ENCODE measurements at regions not wholly inside any gene's neighbourhood (a gene's known extent, or its start where the extent isn't known, plus 50 kb on each side); places are given as distances from the start of the nearest gene placed in this dataset.

- DNase-seq (ENCODE audit: low read depth, low spot score): no peak
Measured at GRCh38 chr2:187274146-187274545, 173.9 kb downstream of the CALCRL start.

DNA sequence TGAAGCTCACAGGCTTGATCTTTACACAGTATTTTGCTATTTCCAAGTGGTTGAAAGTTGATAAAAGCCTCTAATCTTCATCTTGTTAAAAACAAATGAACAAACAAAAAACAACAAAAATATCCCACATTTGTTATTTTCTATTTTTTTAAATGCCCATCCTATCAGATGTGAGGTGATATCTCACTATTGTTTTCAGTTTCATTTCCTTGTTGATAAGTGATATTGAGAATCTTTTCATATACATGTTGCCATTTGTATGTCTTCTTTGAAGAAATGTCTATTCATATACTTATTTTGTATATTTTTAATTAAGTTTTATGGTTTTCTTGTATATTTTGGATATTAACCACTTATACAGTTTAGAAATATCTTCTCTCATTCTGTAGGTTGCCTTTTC is 175.8 kb downstream of the CALCRL start:
- no peak for DNase-seq (ENCODE audit: low read depth, low spot score)

DNA sequence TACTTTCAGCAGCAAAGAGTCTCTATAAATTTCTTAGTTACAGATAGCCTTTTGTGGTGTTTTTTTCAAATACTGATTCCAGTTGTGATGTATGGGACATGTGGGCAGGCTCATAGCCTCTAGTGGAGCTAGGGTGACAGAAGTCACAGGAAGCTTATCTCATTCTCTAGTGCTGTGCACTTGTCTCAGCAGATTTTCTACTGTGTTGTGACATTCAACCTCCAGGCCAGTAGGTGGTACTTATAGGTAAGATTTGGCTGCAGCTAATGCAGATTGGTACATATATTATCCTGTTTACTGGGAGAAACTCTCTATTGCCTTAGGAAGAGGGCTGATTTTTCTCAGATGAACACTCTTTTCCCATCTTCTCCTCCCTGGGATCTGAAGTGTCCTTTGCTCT is 176.2 kb downstream of the CALCRL start:
- no peak for DNase-seq (ENCODE audit: low read depth, low spot score)

- no peak for DNase-seq (ENCODE audit: low read depth, low spot score)
Measured at GRCh38 chr2:187266645-187267044, 181.4 kb downstream of the CALCRL start.

DNA sequence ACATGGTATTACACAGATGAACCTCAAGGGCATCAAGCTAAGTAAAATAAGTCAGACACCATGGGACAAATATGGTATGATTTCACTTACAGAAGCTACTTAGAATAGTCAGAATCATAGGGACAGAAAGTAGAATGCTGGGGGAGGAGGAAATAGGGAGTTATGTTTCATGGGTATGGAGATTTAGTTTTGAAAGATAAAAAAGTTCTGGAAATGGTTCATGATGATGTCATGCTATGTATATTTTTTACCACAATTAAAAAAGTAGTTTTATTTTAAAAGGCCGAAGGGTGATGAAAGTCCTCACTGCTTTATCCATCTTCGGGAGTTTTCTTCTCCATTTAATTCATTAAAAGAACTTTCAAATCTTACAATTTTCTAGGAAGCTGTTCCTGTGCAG is 181.9 kb downstream of the CALCRL start:
- DNase-seq (ENCODE audit: low read depth, low spot score): no peak

DNA sequence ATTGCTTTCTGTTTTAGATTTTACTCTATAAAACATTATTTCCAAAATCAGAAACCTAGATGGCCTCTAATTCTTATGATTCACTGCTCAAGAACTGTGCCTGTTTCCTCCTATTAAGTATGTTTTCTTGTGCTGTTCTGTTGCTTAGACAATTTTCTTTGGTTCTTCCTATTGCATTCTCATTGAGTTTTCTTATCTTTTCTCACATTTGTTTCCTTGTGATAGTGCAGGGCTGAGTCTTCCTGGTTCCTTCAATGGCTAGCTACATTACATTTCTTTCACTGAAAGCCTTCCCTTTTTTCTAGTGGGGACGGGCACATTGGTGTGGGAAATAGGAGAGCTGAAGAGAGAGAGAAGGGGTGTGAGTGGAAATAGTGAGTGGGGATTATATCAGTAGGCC is 183.4 kb downstream of the CALCRL start:
- DNase-seq (ENCODE audit: low read depth, low spot score): no peak

GRCh38 chr2:187263675-187264560 is 184.1 kb downstream of the CALCRL start:
- DNase-seq (ENCODE audit: low read depth, low spot score): no peak

DNA sequence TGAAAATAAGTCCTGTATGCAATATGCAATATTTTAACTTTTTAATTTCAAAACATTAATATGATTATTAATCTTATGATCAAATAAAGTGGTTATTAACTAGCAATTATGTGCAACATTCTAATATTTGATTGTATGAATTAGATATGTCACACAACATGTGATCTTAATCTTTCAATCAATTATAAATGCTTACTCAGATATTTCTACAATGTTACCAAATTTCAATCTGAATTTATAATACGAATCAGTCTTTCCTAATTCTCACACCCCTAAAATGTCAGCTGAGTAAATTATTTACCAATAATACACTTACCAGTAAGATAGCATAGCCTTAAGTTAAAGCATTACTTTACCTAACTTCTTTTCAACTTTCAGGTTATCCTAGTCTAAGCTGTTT is 186.3 kb downstream of the CALCRL start:
- no peak for DNase-seq (ENCODE audit: low read depth, low spot score)

- no peak for DNase-seq (ENCODE audit: low read depth, low spot score)
Measured at GRCh38 chr2:187252063-187252462, 196.0 kb downstream of the CALCRL start.

DNA sequence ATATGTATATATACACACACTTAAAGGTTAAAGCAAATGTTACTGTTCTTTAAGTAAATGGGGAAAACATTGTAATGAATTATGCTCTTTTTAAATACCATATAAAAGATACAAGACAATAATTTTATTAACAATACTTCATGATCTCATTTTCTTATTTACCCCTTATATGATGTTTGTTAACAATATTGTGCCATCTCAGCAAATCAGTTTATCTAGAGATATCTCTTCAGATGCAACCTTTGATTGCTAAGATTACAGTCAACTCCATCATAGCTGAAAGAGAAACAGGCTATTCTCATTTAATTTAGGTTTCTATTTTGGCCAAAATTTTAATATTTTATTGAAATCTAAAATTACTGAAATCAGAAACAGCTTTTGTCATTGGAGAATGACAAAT is 197.9 kb downstream of the CALCRL start:
- no peak for DNase-seq (ENCODE audit: low read depth, low spot score)

GRCh38 chr2:187233811-187234210 is 214.2 kb downstream of the CALCRL start:
- no peak for DNase-seq (ENCODE audit: low read depth, low spot score)

GRCh38 chr2:187232749-187233148 is 215.3 kb downstream of the CALCRL start:
- no peak for DNase-seq (ENCODE audit: low read depth, low spot score)

- DNase-seq (ENCODE audit: low read depth, low spot score): no peak
Measured at GRCh38 chr2:187230088-187230487, 218.0 kb downstream of the CALCRL start.

DNA sequence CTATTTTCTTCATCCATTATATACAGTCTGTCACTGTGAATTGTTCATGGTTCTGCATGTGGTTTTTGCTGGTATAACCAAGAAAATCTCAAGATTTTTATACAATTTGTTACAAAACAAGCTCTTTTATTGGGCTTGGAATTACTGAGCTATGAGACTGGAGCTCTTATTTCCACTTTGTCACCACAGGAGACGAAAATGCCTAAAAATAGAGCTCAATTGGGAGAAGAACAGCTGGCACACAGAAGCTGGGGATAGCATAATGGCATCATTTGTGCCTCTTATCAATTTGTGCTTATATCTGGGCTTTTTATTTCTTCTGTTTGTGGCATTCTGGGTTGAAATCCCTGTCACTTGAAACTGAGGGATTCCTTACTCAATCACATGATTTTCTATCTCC is 219.1 kb downstream of the CALCRL start:
- DNase-seq (ENCODE audit: low read depth, low spot score): no peak

DNA sequence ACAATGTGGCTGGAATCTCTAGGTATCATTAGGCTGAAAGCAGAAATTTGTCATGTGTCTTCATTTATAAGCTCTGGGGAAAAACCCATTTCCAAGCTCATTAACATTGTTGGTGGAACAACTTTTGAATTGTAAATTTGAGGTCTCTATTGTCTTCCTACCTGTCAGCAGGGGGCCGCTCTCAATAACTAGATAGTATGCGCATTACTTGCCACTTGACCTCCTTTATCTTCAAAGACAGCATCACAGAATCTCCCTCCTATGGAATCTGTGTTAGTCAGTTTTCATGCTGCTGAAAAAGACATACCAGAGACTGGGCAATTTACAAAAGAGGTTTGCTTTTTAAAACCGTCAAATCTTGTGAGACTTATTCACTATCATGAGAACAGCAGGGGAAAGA is 223.1 kb downstream of the CALCRL start:
- peak; percentile 90 for DNase-seq (ENCODE audit: low read depth, low spot score)

- no peak for DNase-seq (ENCODE audit: low read depth, low spot score)
Measured at GRCh38 chr2:187220071-187220470, 228.0 kb downstream of the CALCRL start.

- DNase-seq (ENCODE audit: low read depth, low spot score): no peak
Measured at GRCh38 chr2:187215532-187216240, 232.4 kb downstream of the CALCRL start.

- DNase-seq (ENCODE audit: low read depth, low spot score): no peak
Measured at GRCh38 chr2:187214306-187214705, 233.7 kb downstream of the CALCRL start.

DNA sequence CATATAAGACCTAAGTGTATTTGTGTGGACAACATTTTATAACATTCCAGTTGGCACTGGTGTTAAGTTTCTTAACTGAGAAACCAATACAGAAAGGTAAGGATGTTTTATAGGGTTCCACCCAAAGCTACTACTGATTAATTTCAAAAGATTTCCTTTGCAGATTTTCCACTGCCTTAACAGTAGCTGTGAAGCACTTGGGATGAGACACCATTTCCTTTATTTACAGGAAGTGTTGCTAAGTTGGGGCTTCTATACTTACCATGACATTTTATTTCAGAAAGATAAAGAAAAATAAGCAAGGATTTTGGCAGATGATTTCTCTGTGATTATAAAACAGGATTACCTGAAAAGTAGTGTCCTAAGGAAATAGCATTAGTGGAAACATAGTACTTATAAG is 234.3 kb downstream of the CALCRL start:
- no peak for DNase-seq (ENCODE audit: low read depth, low spot score)

DNA sequence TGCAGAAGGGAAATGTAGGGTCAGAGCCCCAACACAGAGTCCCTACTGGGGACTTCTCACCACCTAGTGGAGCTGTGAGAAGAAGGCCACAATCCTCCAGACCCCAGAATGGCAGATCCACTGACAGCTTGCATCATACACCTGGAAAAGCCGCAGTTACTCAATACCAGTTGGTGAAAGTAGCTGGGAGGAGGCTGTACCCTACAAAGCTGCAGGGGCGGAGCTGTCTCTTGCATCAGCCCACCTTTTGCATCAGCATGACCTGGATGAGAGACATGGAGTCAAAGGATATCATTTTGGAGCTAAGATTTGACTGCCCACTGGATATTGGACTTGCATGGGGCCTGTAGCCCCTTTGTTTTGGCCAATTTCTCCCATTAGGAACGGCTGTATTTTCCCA is 237.3 kb downstream of the CALCRL start:
- no peak for DNase-seq (ENCODE audit: low read depth, low spot score)

DNA sequence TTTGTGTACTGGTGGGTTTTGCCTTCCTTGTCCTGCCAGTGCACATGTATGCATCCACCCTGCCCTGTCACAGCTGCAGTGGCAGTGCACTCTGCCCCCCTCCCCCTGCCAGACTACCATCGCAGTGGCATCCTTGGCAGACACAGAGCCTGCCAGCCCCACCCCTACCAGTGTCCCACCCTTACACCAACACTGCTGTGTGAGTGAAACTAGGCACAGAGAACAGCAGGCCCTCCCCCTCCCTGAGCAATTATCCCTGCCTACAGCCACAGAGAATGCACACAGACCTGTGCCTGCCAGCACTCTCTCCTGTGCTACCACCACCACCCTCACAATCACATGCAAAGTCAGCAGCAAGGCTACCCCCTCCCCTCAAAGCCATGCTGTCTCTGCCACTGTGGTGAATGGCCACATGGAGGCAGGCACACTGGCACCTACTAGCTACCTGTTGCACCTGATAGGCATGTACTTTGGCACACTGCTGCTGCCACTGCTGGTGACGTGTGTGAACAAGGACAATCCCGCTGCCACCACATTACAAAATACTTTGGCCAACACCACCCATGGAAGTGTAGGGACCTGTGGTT is 239.8 kb downstream of the CALCRL start:
- no peak for DNase-seq (ENCODE audit: low read depth, low spot score)

DNA sequence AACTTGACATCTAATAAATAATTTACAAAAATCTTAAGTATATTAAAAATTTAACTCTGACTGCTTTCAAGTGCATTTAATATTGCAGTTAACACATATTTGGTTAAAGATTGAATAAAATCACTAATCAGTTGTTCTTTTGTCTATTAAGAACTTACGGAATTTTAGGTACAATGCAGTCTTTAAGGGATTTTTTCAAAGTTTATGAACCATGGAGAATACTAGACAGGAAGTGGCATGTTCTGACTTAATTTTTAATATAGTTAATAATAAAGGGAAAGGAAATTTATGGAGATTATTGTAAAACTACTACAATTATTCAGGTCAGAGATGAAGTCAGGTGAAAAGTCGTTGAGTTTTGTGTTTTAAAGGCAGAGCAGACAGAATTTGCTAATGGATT is 240.9 kb downstream of the CALCRL start:
- DNase-seq (ENCODE audit: low read depth, low spot score): no peak

- DNase-seq (ENCODE audit: low read depth, low spot score): no peak
Measured at GRCh38 chr2:187206471-187206870, 241.6 kb downstream of the CALCRL start.

Measured in iPS DF 19.7 (cell line).